Endothelial cell (in vitro differentiated cells): ENCODE measurements at regions not wholly inside any gene's neighbourhood (a gene's known extent, or its start where the extent isn't known, plus 50 kb on each side); places are given as distances from the start of the nearest gene placed in this dataset.

Experiments
- DNase-seq: peaks from one replicate; pipeline ENCODE4 v3.0.0; 2021; ENCODE audit warnings: low spot score
- H3K27ac Mint-ChIP-seq: one replicate; pipeline ENCODE4 v1.8.0; 2021; ENCODE audit warnings: mixed read lengths, inconsistent platforms; ENCODE audit not compliant: unreplicated experiment
- H3K27me3 Mint-ChIP-seq: one replicate; pipeline ENCODE4 v1.8.0; 2021; ENCODE audit warnings: mild to moderate bottlenecking, moderate library complexity, mixed read lengths, inconsistent platforms; ENCODE audit not compliant: unreplicated experiment
- H3K36me3 Mint-ChIP-seq: one replicate; pipeline ENCODE4 v1.8.0; 2021; ENCODE audit warnings: mild to moderate bottlenecking, low read depth, mixed read lengths, inconsistent platforms; ENCODE audit not compliant: unreplicated experiment
- H3K4me1 Mint-ChIP-seq: one replicate; pipeline ENCODE4 v1.8.0; 2021; ENCODE audit warnings: mild to moderate bottlenecking, mixed read lengths, inconsistent platforms; ENCODE audit not compliant: unreplicated experiment
- H3K4me3 Mint-ChIP-seq: one replicate; pipeline ENCODE4 v1.8.0; 2021; ENCODE audit warnings: mild to moderate bottlenecking, mixed read lengths, inconsistent platforms; ENCODE audit not compliant: unreplicated experiment
- H3K9me3 Mint-ChIP-seq: one replicate; pipeline ENCODE4 v1.8.0; 2021; ENCODE audit warnings: mixed read lengths, inconsistent platforms; ENCODE audit not compliant: unreplicated experiment
- CTCF ChIP-seq: fragments of 200-600 bp; sonication (generic); IDR thresholded peaks from one replicate; pipeline ENCODE4 v1.5.0; 2021; ENCODE audit warnings: antibody characterized with exemption; ENCODE audit not compliant: unreplicated experiment

GRCh38 chr5:18068826-18069225, 434.6 kb downstream of the TAF11L14 start:
- no peak for DNase-seq
- TF ChIP-seq CTCF = no peak
- no peaks in the 10 kb centered on the region for H3K4me1 Mint-ChIP-seq
- no peaks in the 10 kb centered on the region for H3K27me3 Mint-ChIP-seq
- no peaks in the 10 kb centered on the region for H3K9me3 Mint-ChIP-seq
- no peak overlapping the region for H3K4me3 Mint-ChIP-seq
- H3K27ac Mint-ChIP-seq = no peak overlapping the region
- H3K36me3 Mint-ChIP-seq = no peaks in the 10 kb centered on the region

GRCh38 chr5:18069790-18070189, 435.5 kb downstream of the TAF11L14 start:
- H3K4me3 Mint-ChIP-seq = no peak overlapping the region

GRCh38 chr5:18072600-18072999, 438.3 kb downstream of the TAF11L14 start:
- H3K9me3 Mint-ChIP-seq = no peaks in the 10 kb centered on the region
- H3K4me3 Mint-ChIP-seq = no peak overlapping the region
- DNase-seq = no peak
- no peaks in the 10 kb centered on the region for H3K36me3 Mint-ChIP-seq
- no peak overlapping the region for H3K27ac Mint-ChIP-seq
- no peaks in the 10 kb centered on the region for H3K4me1 Mint-ChIP-seq
- H3K27me3 Mint-ChIP-seq = no peaks in the 10 kb centered on the region
- no peak for TF ChIP-seq CTCF

More at GRCh38 chr5:18069790-18070189, 435.5 kb downstream of the TAF11L14 start:
- no peaks in the 10 kb centered on the region for H3K9me3 Mint-ChIP-seq
- H3K27me3 Mint-ChIP-seq = no peaks in the 10 kb centered on the region
- TF ChIP-seq CTCF = no peak
- H3K27ac Mint-ChIP-seq = no peak overlapping the region
- DNase-seq = no peak
- H3K4me1 Mint-ChIP-seq = no peaks in the 10 kb centered on the region
- H3K36me3 Mint-ChIP-seq = no peaks in the 10 kb centered on the region

GRCh38 chr5:18074961-18075360, 440.7 kb downstream of the TAF11L14 start:
- Mint-ChIP-seq H3K27ac (no peak overlapping the region), H3K4me3 (no peak overlapping the region), H3K4me1 (no peaks in the 10 kb centered on the region), H3K27me3 (no peaks in the 10 kb centered on the region), H3K36me3 (no peaks in the 10 kb centered on the region), H3K9me3 (no peaks in the 10 kb centered on the region)
- no peak for TF ChIP-seq CTCF
- DNase-seq = no peak

GRCh38 chr5:18078157-18078556, 443.9 kb downstream of the TAF11L14 start:
- Mint-ChIP-seq H3K4me1 (no peaks in the 10 kb centered on the region), H3K36me3 (no peaks in the 10 kb centered on the region), H3K27me3 (no peaks in the 10 kb centered on the region), H3K9me3 (no peaks in the 10 kb centered on the region), H3K4me3 (no peak overlapping the region), H3K27ac (no peak overlapping the region)
- TF ChIP-seq CTCF = no peak
- DNase-seq = no peak
